ENCODE measurements at regions not wholly inside any gene's neighbourhood (a gene's known extent, or its start where the extent isn't known, plus 50 kb on each side); places are given as distances from the start of the nearest gene placed in this dataset.
"Not testable (repeated sequence)": the region's sequence is repeated elsewhere in the genome, so short reads cannot be mapped to it uniquely, and the experiment has no call there.

DNA sequence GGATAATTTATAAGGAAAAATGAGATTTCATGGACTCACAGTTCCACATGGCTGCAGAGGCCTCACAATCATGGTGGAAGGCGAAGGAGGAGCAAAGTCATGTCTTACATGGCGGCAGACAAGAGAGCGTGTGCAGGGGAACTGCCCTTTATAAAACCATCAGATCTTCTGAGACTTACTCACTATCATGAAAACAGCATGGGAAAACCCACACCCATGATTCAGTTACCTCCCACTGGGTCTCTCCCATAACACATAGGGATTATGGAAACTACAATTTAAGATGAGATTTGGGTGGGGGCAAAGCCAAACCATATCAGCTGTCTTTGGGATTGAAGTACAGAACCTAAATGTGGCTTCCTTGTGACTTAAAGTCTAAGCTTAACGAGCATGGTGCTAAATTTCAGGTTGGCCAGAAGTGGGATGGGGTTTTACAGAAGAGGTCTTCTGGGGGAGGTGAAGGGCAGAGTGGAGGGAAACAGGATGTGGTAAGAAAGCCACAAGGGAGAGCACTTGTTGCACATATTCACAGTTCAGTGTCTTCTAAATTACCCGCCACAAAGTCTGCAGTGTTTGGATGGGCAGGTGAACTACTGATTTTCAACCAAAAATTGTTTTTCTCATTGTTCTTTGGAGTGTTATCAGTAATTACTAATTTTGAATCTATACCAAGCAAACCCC lies 49.7 kb upstream of the ARL17B start:
- TF ChIP-seq, protein P1, sequence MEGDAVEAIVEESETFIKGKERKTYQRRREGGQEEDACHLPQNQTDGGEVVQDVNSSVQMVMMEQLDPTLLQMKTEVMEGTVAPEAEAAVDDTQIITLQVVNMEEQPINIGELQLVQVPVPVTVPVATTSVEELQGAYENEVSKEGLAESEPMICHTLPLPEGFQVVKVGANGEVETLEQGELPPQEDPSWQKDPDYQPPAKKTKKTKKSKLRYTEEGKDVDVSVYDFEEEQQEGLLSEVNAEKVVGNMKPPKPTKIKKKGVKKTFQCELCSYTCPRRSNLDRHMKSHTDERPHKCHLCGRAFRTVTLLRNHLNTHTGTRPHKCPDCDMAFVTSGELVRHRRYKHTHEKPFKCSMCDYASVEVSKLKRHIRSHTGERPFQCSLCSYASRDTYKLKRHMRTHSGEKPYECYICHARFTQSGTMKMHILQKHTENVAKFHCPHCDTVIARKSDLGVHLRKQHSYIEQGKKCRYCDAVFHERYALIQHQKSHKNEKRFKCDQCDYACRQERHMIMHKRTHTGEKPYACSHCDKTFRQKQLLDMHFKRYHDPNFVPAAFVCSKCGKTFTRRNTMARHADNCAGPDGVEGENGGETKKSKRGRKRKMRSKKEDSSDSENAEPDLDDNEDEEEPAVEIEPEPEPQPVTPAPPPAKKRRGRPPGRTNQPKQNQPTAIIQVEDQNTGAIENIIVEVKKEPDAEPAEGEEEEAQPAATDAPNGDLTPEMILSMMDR (IDR thresholded peaks at IDR 0.05): not testable (repeated sequence)
- TF ChIP-seq EZH2 (IDR thresholded peaks at IDR 0.05; ENCODE audit: borderline replicate concordance, insufficient read depth, low read depth, low read length, poor library complexity, severe bottlenecking): not testable (repeated sequence)

All from B cell (primary cell).